GM19468 (cell line): ENCODE measurements at regions not wholly inside any gene's neighbourhood (a gene's known extent, or its start where the extent isn't known, plus 50 kb on each side); places are given as distances from the start of the nearest gene placed in this dataset.
"Not testable (repeated sequence)": the region's sequence is repeated elsewhere in the genome, so short reads cannot be mapped to it uniquely, and the experiment has no call there.

ENCODE experiments used
- ATAC-seq: cut with Tn5 transposase; IDR thresholded peaks from one replicate; pipeline ENCODE4 v1.9.1; 2021; ENCODE audit warnings: mild to moderate bottlenecking, moderate library complexity, moderate number of reproducible peaks; ENCODE audit not compliant: unreplicated experiment; ENCODE audit errors: extremely low read depth

GRCh38 chr7:138248609-138249008 is 172.3 kb downstream of the AKR1D1 start:
- ATAC-seq, result no peak

GRCh38 chr7:138249975-138250374 is 173.7 kb downstream of the AKR1D1 start:
- ATAC-seq, result no peak

- ATAC-seq, result not testable (repeated sequence)
These were observed 176.4 kb downstream of the AKR1D1 start for GRCh38 chr7:138252666-138253065.

DNA sequence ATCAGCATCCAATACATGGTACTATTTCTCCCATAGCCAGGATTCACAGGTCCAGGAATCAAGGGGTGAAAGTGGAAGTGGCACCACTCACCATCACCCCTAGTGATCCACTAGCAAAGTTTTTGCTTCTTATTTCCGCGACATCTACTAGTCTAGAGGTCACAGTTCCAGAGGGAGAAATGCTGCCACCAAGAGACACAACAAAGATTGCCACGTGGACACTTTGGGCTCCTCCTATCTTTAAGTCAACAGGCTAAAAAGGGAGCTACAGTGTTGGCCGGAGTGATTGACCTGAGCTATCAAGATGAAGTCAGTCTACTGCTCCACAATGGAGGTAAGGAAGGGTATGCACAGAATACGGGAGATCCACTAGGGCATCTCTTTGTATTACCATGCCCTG is 178.2 kb downstream of the AKR1D1 start:
- no peak for ATAC-seq

- ATAC-seq, result no peak
These were observed 181.4 kb downstream of the AKR1D1 start for GRCh38 chr7:138257459-138258196.

GRCh38 chr7:138258197-138258559 is 181.9 kb downstream of the AKR1D1 start:
- ATAC-seq, result no peak

- ATAC-seq, result no peak
These were observed 183.4 kb downstream of the AKR1D1 start for GRCh38 chr7:138259675-138260074.

DNA sequence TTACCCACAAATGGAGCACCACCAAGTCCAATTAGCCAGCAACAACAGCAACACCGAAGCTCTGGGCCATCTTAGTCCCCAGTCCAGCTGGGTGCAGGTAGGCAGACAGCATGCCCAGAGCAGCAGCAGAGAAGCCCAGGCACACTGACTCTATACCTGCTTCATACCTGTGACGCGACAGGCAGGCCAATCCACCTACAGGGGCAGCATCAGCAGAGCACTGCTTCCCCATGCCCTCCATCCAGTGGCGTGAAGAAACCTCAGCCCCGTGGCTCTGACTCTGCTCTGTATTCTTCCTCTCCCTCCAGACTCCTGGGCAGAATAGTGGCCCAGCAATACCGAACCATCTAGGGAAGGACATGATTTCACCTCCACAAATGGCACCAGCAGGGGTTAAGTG is 191.7 kb downstream of the AKR1D1 start:
- ATAC-seq, result no peak

- no peak for ATAC-seq
These were observed 183.2 kb upstream of the TRIM24 start for GRCh38 chr7:138276891-138277290.

DNA sequence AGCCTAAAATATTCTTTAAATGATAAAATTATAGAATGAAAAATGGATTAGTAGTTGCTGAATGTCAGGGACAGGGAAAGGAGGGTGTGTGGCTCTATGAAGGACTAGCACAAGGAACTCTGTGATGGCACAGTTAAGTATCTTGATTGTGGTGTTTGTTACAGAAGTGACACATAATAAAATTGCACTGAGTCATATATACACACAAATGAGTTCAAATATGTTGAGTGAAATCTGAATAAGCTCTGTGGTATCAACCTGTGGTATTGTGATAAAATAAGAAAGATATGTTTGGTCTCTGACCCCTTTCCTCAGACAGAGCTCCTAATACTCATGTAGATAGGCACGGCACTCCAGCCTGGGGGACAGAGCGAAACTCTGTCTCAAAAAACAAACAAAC is 181.5 kb upstream of the TRIM24 start:
- ATAC-seq, result no peak

DNA sequence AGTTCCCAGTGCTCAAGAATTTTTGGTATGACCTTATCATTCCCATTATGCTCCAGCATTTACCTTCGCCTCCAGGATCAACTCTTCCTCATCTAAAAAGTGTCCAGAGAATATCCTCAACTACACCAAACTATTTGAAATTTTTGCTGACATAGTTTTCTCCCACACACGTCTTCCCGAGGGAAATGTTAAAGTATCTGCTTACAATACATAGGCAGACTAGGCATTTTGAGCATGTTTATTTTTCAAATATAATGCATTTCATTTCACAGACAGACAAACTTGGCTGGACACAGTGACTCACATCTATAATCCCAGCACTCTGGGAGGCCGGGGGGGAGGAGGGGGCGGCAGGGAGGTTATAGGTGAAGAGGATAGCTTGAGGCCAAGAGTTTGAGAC is 177.1 kb upstream of the TRIM24 start:
- no peak for ATAC-seq

- ATAC-seq, result no peak
These were observed 174.9 kb upstream of the TRIM24 start for GRCh38 chr7:138285129-138285528.

DNA sequence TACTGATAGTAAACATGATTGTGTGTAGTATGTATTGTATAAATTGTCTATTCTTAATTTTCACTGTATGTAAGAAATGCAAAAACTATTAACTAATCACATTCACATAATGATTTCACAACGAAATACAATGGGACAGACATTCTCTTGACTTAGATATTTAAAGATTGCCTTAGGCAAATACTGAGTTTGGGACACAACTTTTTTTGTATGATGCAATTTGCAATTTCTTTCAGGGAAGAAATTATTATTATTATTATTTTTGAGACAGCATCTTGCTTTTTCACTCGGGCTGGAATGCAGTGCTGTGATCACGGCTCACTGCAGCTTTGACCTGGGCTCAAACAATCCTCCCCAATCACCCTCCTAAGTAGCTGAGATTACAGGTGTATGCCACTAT is 173.2 kb upstream of the TRIM24 start:
- no peak for ATAC-seq

- no peak for ATAC-seq
These were observed 172.5 kb upstream of the TRIM24 start for GRCh38 chr7:138287549-138287948.

DNA sequence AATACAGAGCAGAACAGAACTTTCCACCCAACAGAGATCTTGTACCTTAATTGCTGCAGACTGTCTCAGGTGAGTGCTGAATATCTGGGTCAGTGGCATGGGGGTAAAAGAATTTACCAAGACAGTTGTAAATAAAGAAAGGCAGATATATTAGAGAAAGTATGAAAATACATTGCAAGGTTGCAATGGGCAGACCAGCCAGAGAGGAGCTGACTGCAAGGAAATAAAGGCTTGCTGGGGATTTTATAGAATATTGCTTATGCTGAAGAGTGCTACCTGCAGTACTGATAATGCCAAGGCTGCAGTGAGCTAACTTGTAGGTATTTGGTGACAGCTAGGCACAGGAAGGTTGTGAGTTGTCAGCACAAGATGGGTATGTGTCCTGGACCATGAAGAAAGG is 171.0 kb upstream of the TRIM24 start:
- no peak for ATAC-seq

- ATAC-seq, result no peak
These were observed 170.2 kb upstream of the TRIM24 start for GRCh38 chr7:138289864-138290263.

- no peak for ATAC-seq
These were observed 167.1 kb upstream of the TRIM24 start for GRCh38 chr7:138292951-138293350.

DNA sequence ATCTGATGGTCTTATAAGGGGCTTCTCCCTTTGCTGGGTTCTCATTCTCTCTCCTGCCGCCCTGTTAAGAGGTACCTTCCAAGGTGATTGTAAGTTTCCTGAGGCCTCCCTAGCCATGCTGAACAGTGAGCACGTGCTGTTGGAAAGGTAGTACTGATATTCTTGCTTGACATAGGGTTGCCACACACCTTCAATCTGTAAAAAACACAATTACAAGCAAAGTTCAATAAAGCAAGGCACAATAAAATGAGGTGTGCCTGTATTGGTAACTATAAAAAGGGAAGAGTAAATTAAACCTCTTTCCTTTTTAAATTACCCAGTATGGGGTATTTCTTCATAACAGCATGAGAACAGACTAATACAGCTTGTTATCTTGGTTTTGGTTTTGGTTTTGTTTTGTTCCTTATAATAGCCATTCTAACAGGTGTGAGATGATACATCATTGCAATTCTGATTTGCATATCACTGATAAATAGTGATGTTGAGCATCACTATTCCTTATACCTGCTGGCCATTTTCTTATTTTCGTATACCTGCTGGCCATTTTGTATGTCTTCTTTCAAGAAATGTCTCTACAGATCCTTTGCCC is 164.9 kb upstream of the TRIM24 start:
- no peak for ATAC-seq

- ATAC-seq, result no peak
These were observed 162.5 kb upstream of the TRIM24 start for GRCh38 chr7:138297526-138297925.

- ATAC-seq, result no peak
These were observed 161.0 kb upstream of the TRIM24 start for GRCh38 chr7:138299066-138299465.

DNA sequence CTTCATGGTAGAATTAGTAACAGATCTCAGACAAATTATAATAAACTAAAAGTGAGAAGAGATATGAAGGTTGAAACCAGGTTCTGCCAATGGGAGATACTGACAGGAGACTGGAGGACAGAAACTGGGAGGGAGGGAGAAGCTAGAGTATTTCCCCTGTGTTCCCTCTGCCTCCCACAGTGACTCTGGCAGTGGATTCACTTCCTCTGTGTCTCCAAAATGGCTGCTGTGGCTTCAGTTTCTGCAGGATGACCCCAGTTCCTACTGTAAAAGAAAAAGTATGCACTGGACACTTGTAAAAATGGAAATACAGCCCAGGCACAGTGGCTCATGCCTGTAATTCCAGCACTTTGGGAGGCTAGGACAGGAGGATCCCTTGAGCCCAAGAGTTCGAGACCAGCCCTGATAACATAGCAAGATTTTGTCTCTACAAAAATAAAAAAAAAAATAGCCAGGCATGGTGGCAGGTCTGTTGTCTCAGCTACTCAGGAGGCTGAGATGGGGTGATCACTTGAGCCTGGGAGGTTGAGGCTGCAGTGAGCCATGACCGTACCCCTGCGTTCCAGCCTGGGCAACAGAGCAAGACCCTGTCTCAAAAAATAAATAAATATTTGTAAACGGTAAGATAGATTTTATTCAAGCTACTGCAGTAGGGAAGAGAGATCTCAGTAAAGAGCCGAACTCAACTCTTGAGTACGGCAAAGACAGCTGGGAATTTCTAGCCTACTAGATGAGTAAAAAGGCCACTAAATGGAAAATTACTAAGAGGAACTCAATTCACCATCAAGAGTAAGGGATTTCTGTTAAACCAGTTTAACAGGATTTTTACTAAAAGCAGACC is 156.6 kb upstream of the TRIM24 start:
- no peak for ATAC-seq

- ATAC-seq, result no peak
These were observed 156.1 kb upstream of the TRIM24 start for GRCh38 chr7:138304071-138304320.
